ENCODE measurements at regions not wholly inside any gene's neighbourhood (a gene's known extent, or its start where the extent isn't known, plus 50 kb on each side); places are given as distances from the start of the nearest gene placed in this dataset.

GRCh38 chr6:167578371-167578901, 248.3 kb upstream of the AFDN start:
- Histone ChIP-seq H3K36me3 (replicated peaks in 1 of 2; ENCODE audit: control insufficient read depth in 1 of 2, insufficient read depth in 2 of 2, low read length in 2 of 2) (no peaks in the 10 kb centered on the region), H3K27me3 (ENCODE audit: control insufficient read depth in 2 of 2, insufficient read depth in 2 of 2, low read length in 2 of 2) (no peaks in the 10 kb centered on the region), H3K4me1 (ENCODE audit: control insufficient read depth in 1 of 2, insufficient read depth in 2 of 2, low read length in 2 of 2) (no peaks in the 10 kb centered on the region), H3K4me3 (replicated peaks in 1 of 3; ENCODE audit: low read depth in 2 of 3, low read length in 3 of 3) (no peak overlapping the region), H3K27ac (ENCODE audit: low read depth in 1 of 2, low read length in 2 of 2) (no peak overlapping the region), H2AFZ (ENCODE audit: insufficient read depth, low read depth, low read length, poor library complexity, severe bottlenecking) (no peak overlapping the region), H3K9me3 (replicated peaks in 1 of 2; ENCODE audit: control insufficient read depth in 1 of 2, insufficient read depth in 1 of 2, low read length in 2 of 2) (peaks cover 5 to 8% of the 10 kb centered on the region in 2 donors), H4K20me1 (ENCODE audit: insufficient read depth, low read length) (no peaks in the 10 kb centered on the region), H3K4me2 (replicated peaks; ENCODE audit: extremely low read depth, low read length, poor library complexity, severe bottlenecking) (no peak overlapping the region), H3K9ac (ENCODE audit: insufficient read depth, low read length, poor library complexity, severe bottlenecking) (no peak overlapping the region), H3K79me2 (ENCODE audit: insufficient read depth, low read length) (no peaks in the 10 kb centered on the region)
- Mint-ChIP-seq H3K27ac (no peak overlapping the region), H3K36me3 (no peaks in the 10 kb centered on the region), H3K4me3 (no peak overlapping the region), H3K4me1 (no peaks in the 10 kb centered on the region), H3K9me3 (peaks cover 0 to 25% (median 14%) of the 10 kb centered on the region in 7 donors), H3K27me3 (ENCODE audit: low read depth in 3 of 3) (peaks cover 0 to 3% (median 1%) of the 10 kb centered on the region in 3 donors)
- DNase-seq: no peak
- 95% methylated on average over 8 of the region's 16 CpGs for WGBS (ENCODE audit: insufficient coverage)
- TF ChIP-seq CTCF (IDR thresholded peaks at IDR 0.05): no peak
- intact Hi-C loops (cut with micrococcal nuclease): no loop called here

GRCh38 chr6:167579806-167580618, 246.7 kb upstream of the AFDN start:
- Histone ChIP-seq H4K20me1 (ENCODE audit: insufficient read depth, low read length) (no peaks in the 10 kb centered on the region), H3K9ac (ENCODE audit: insufficient read depth, low read length, poor library complexity, severe bottlenecking) (no peak overlapping the region), H3K27ac (ENCODE audit: low read depth in 1 of 2, low read length in 2 of 2) (no peak overlapping the region), H3K36me3 (replicated peaks in 1 of 2; ENCODE audit: control insufficient read depth in 1 of 2, insufficient read depth in 2 of 2, low read length in 2 of 2) (no peaks in the 10 kb centered on the region), H3K27me3 (ENCODE audit: control insufficient read depth in 2 of 2, insufficient read depth in 2 of 2, low read length in 2 of 2) (no peaks in the 10 kb centered on the region), H3K4me3 (replicated peaks in 1 of 3; ENCODE audit: low read depth in 2 of 3, low read length in 3 of 3) (no peak overlapping the region), H3K79me2 (ENCODE audit: insufficient read depth, low read length) (no peaks in the 10 kb centered on the region), H2AFZ (ENCODE audit: insufficient read depth, low read depth, low read length, poor library complexity, severe bottlenecking) (no peak overlapping the region), H3K4me1 (ENCODE audit: control insufficient read depth in 1 of 2, insufficient read depth in 2 of 2, low read length in 2 of 2) (no peaks in the 10 kb centered on the region), H3K9me3 (replicated peaks in 1 of 2; ENCODE audit: control insufficient read depth in 1 of 2, insufficient read depth in 1 of 2, low read length in 2 of 2) (peaks cover 5 to 8% of the 10 kb centered on the region in 2 donors), H3K4me2 (replicated peaks; ENCODE audit: extremely low read depth, low read length, poor library complexity, severe bottlenecking) (no peak overlapping the region)
- no peaks in the 10 kb centered on the region for H3K36me3 Mint-ChIP-seq
- peaks cover 4 to 23% (median 12%) of the 10 kb centered on the region in 7 donors for H3K9me3 Mint-ChIP-seq
- intact Hi-C loops (cut with micrococcal nuclease): no loop called here
- no peak overlapping the region for H3K4me3 Mint-ChIP-seq
- DNase-seq: no peak
- no peak for TF ChIP-seq CTCF (IDR thresholded peaks at IDR 0.05)
- H3K4me1 Mint-ChIP-seq: no peaks in the 10 kb centered on the region
- H3K27me3 Mint-ChIP-seq (ENCODE audit: low read depth in 3 of 3): peaks cover 0 to 3% (median 3%) of the 10 kb centered on the region in 3 donors
- no peak overlapping the region for H3K27ac Mint-ChIP-seq
- no CpG with 5 or more reads among the region's 9 CpGs for WGBS (ENCODE audit: insufficient coverage)

All from CD14-positive monocyte (primary cell).